ENCODE measurements at regions not wholly inside any gene's neighbourhood (a gene's known extent, or its start where the extent isn't known, plus 50 kb on each side); places are given as distances from the start of the nearest gene placed in this dataset.

- WGBS, 2 donors: 82 to 86% methylated on average over 16 of the region's 16 CpGs
- Histone ChIP-seq H3K9me3 (peaks cover 0 to 5% (median 0%) of the 10 kb centered on the region in 4 donors), H3K4me3 (no peak overlapping the region), H3K27me3 (no peaks in the 10 kb centered on the region), H3K4me1 (no peaks in the 10 kb centered on the region), H3K36me3 (no peaks in the 10 kb centered on the region), H3K27ac (no peak overlapping the region)
- TF ChIP-seq CTCF (IDR thresholded peaks at IDR 0.05): no peak
- DNase-seq (ENCODE audit: low spot score in 2 of 2): no peak
Measured at GRCh38 chr5:2696156-2696807, 55.2 kb downstream of the IRX2 start.

- TF ChIP-seq EP300 (IDR thresholded peaks at IDR 0.05) (no peak), POLR2A (IDR thresholded peaks at IDR 0.05) (no peak), CTCF (IDR thresholded peaks at IDR 0.05) (no peak)
- WGBS, 2 donors: 72 to 80% methylated on average over 8 of the region's 8 CpGs
- Histone ChIP-seq H3K27ac (no peak overlapping the region), H3K9me3 (peaks cover 0 to 10% (median 0%) of the 10 kb centered on the region in 4 donors), H3K36me3 (no peaks in the 10 kb centered on the region), H3K27me3 (no peaks in the 10 kb centered on the region), H3K4me1 (no peaks in the 10 kb centered on the region), H3K4me3 (no peak overlapping the region)
- DNase-seq (ENCODE audit: low spot score in 2 of 2): no peak
Measured at GRCh38 chr5:2695200-2695891, 56.1 kb downstream of the IRX2 start.

GRCh38 chr5:2691530-2691929 lies 59.9 kb downstream of the IRX2 start:
- Histone ChIP-seq H3K27ac (no peak overlapping the region), H3K36me3 (no peaks in the 10 kb centered on the region), H3K9me3 (peaks cover 0 to 10% (median 0%) of the 10 kb centered on the region in 4 donors), H3K4me1 (no peaks in the 10 kb centered on the region), H3K4me3 (no peak overlapping the region), H3K27me3 (no peaks in the 10 kb centered on the region)
- 52 to 60% methylated on average over 1 of the region's 1 CpG for WGBS, 2 donors
- DNase-seq (ENCODE audit: low spot score in 2 of 2): no peak
- TF ChIP-seq POLR2A (IDR thresholded peaks at IDR 0.05) (no peak), CTCF (IDR thresholded peaks at IDR 0.05) (no peak), EP300 (IDR thresholded peaks at IDR 0.05) (no peak)

GRCh38 chr5:2690293-2690692 lies 61.2 kb downstream of the IRX2 start:
- no peak overlapping the region for H3K27ac ChIP-seq
- no peak for TF ChIP-seq EP300 (IDR thresholded peaks at IDR 0.05)
- no peak for TF ChIP-seq CTCF (IDR thresholded peaks at IDR 0.05)
- TF ChIP-seq POLR2A (IDR thresholded peaks at IDR 0.05): no peak
- peaks cover 0 to 10% (median 0%) of the 10 kb centered on the region in 4 donors for H3K9me3 ChIP-seq
- H3K36me3 ChIP-seq: no peaks in the 10 kb centered on the region
- no peak for DNase-seq (ENCODE audit: low spot score in 2 of 2)
- H3K27me3 ChIP-seq: no peaks in the 10 kb centered on the region
- no peak overlapping the region for H3K4me3 ChIP-seq
- 83 to 89% methylated on average over 6 of the region's 6 CpGs for WGBS, 2 donors
- H3K4me1 ChIP-seq: no peaks in the 10 kb centered on the region

- H3K36me3 ChIP-seq: no peaks in the 10 kb centered on the region
- no peak overlapping the region for H3K4me3 ChIP-seq
- 86 to 93% methylated on average over 5 of the region's 5 CpGs for WGBS, 2 donors
- H3K9me3 ChIP-seq: peaks cover 0 to 10% (median 0%) of the 10 kb centered on the region in 4 donors
- H3K27ac ChIP-seq: no peak overlapping the region
- H3K27me3 ChIP-seq: no peaks in the 10 kb centered on the region
- H3K4me1 ChIP-seq: no peaks in the 10 kb centered on the region
- no peak for DNase-seq (ENCODE audit: low spot score in 2 of 2)
- TF ChIP-seq EP300 (IDR thresholded peaks at IDR 0.05) (no peak), POLR2A (IDR thresholded peaks at IDR 0.05) (no peak), CTCF (IDR thresholded peaks at IDR 0.05) (no peak)
Measured at GRCh38 chr5:2688586-2688985, 62.9 kb downstream of the IRX2 start.
